A549 (cell line): ENCODE measurements at regions not wholly inside any gene's neighbourhood (a gene's known extent, or its start where the extent isn't known, plus 50 kb on each side); places are given as distances from the start of the nearest gene placed in this dataset.

ENCODE experiments used
- ATAC-seq, 2 experiments: fragments of 200-7000 bp in 1 of 2; fragments of >200 bp in 1 of 2; cut with Nextera tagmentation in 1 of 2; cut with Tn5 transposase in 1 of 2; 3 replicates each; pipeline versions ENCODE4 v1.8.0 to v1.9.1; 2018 to 2020; ENCODE audit warnings: mild to moderate bottlenecking in 1 of 2, moderate library complexity in 1 of 2
- CTCF ChIA-PET: fragments of 300-600 bp; sonication (Branson Sonifier 250); formaldehyde crosslinking; extraction: SDS; loops from one replicate; lab custom pipeline; 2021; ENCODE audit warnings: antibody characterized with exemption, inconsistent platforms; lab: Yijun Ruan, JAX
- POLR2A ChIA-PET: fragments of 350-600 bp; formaldehyde crosslinking; extraction: SDS; loops from one replicate; lab custom pipeline; 2021; ENCODE audit warnings: antibody characterized with exemption, inconsistent platforms; lab: Yijun Ruan, JAX
- DNase-seq, 2 experiments: peaks; one replicate each; pipeline versions ENCODE4 v3.0.0 to v3.0.0-alpha.2; 2011 to 2016; ENCODE audit warnings: low read depth in 1 of 2, low spot score in 1 of 2
- FAIRE-seq: peaks from 2 replicates; lab custom pipeline; 2011; peaks lifted over from hg19 to GRCh38; lab: Jason Lieb, UNC
- H3K27ac ChIP-seq, 2 experiments: fragments of >200 bp; sonication (Bioruptor Twin); formaldehyde crosslinking; 3 replicates each; pipeline ENCODE4 v1.5.1; 2016 to 2017
- H3K4me1 ChIP-seq: fragments of >200 bp; sonication (Bioruptor Twin); formaldehyde crosslinking; 3 replicates; pipeline ENCODE4 v1.6.1; 2016
- H3K4me2 ChIP-seq: fragments of >200 bp; sonication (Bioruptor Twin); formaldehyde crosslinking; 3 replicates; pipeline ENCODE4 v1.6.1; 2016
- H3K4me3 ChIP-seq: fragments of >200 bp; sonication (Bioruptor Twin); formaldehyde crosslinking; 3 replicates; pipeline ENCODE4 v1.5.1; 2016
- H3K9me3 ChIP-seq: fragments of >200 bp; sonication (Bioruptor Twin); formaldehyde crosslinking; 3 replicates; pipeline ENCODE4 v1.6.1; 2016
- BHLHE40 ChIP-seq: IDR thresholded peaks from 2 replicates; pipeline ENCODE4 v1.6.1; 2012; ENCODE audit warnings: low read depth, low read length, inconsistent platforms
- CBX8 ChIP-seq: fragments of 200-600 bp; sonication (generic); IDR thresholded peaks from 2 replicates; pipeline ENCODE4 v1.6.1; 2016
- CEBPB ChIP-seq, 2 experiments: fragments of >200 bp in 1 of 2; sonication (Bioruptor Twin) in 1 of 2; formaldehyde crosslinking in 1 of 2; IDR thresholded peaks; 2 replicates each; pipeline ENCODE4 v1.6.1; 2012 to 2016
- CHD2 ChIP-seq: fragments of 150-350 bp; IDR thresholded peaks from 2 replicates; pipeline ENCODE4 v1.6.1; 2014; ENCODE audit warnings: low read length; ENCODE audit not compliant: partially characterized antibody
- CHD4 ChIP-seq: fragments of 200-600 bp; sonication (generic); IDR thresholded peaks from 2 replicates; pipeline ENCODE4 v1.6.1; 2016; ENCODE audit warnings: antibody characterized with exemption, mild to moderate bottlenecking, borderline replicate concordance
- EHMT2 ChIP-seq: fragments of 200-600 bp; sonication (generic); IDR thresholded peaks from 2 replicates; pipeline ENCODE4 v1.6.1; 2016; ENCODE audit warnings: antibody characterized with exemption, low read depth, mild to moderate bottlenecking, moderate library complexity
- ELK1 ChIP-seq: fragments of 150-350 bp; IDR thresholded peaks from 2 replicates; pipeline ENCODE4 v1.6.1; 2014; ENCODE audit warnings: low read depth, mild to moderate bottlenecking, low read length
- EP300 ChIP-seq, 2 experiments: fragments of >200 bp; sonication (Bioruptor Twin); formaldehyde crosslinking; IDR thresholded peaks; 2 replicates in 1 of 2; 3 replicates in 1 of 2; pipeline ENCODE4 v1.6.1; 2016 to 2017
- ESRRA ChIP-seq: fragments of 150-350 bp; IDR thresholded peaks from 2 replicates; pipeline ENCODE4 v1.6.1; 2014; ENCODE audit warnings: mild to moderate bottlenecking, low read length, borderline replicate concordance
- HEYL ChIP-seq: fragments of 250-450 bp; sonication (Bioruptor Pico); IDR thresholded peaks from 2 replicates; pipeline ENCODE4 v1.8.0; 2021; ENCODE audit warnings: mild to moderate bottlenecking, moderate library complexity
- HOXB13 ChIP-seq: fragments of 250-450 bp; sonication (Bioruptor Pico); IDR thresholded peaks from 2 replicates; pipeline ENCODE4 v1.5.0; 2020; ENCODE audit warnings: low read depth, mild to moderate bottlenecking, moderate library complexity
- KDM1A ChIP-seq: fragments of 200-600 bp; sonication (generic); IDR thresholded peaks from 2 replicates; pipeline ENCODE4 v1.6.1; 2016; ENCODE audit warnings: low read depth, mild to moderate bottlenecking
- MAFK ChIP-seq: fragments of 450-650 bp; IDR thresholded peaks from 2 replicates; pipeline ENCODE4 v1.6.1; 2014; ENCODE audit not compliant: partially characterized antibody
- NPAS2 ChIP-seq: fragments of 250-450 bp; sonication (Bioruptor Pico); IDR thresholded peaks from 2 replicates; pipeline ENCODE4 v1.8.0; 2022; ENCODE audit warnings: mild to moderate bottlenecking, moderate library complexity, borderline replicate concordance
- PBX3 ChIP-seq: IDR thresholded peaks from 2 replicates; pipeline ENCODE4 v1.6.1; 2012
- POLR2A ChIP-seq: IDR thresholded peaks from 2 replicates; pipeline ENCODE4 v1.6.1; 2012; ENCODE audit warnings: mild to moderate bottlenecking, low read length
- POLR2AphosphoS2 ChIP-seq: conservative IDR thresholded peaks from 2 replicates; pipeline ENCODE4 v1.6.1; 2012; ENCODE audit warnings: low read length, improper control_type of control experiment, inconsistent platforms
- RAD21 ChIP-seq, 2 experiments: fragments of >200 bp in 1 of 2; sonication (Bioruptor Twin) in 1 of 2; formaldehyde crosslinking in 1 of 2; IDR thresholded peaks in 1 of 2; conservative IDR thresholded peaks in 1 of 2; 2 replicates in 1 of 2; 3 replicates in 1 of 2; pipeline ENCODE4 v1.6.1; 2012 to 2018; ENCODE audit warnings: inconsistent platforms in 1 of 2
- RCOR1 ChIP-seq: fragments of 150-350 bp; IDR thresholded peaks from 2 replicates; pipeline ENCODE4 v1.6.1; 2014; ENCODE audit warnings: antibody characterized with exemption, low read length, low read depth
- RNF2 ChIP-seq: fragments of 200-600 bp; sonication (generic); IDR thresholded peaks from 2 replicates; pipeline ENCODE4 v1.6.1; 2016; ENCODE audit warnings: low read depth, mild to moderate bottlenecking, antibody characterized with exemption, moderate library complexity, borderline replicate concordance
- SREBF2 ChIP-seq: fragments of 450-650 bp; IDR thresholded peaks from 2 replicates; pipeline ENCODE4 v1.6.1; 2014; ENCODE audit warnings: mild to moderate bottlenecking, moderate library complexity
- USF2 ChIP-seq: fragments of 450-650 bp; IDR thresholded peaks from 2 replicates; pipeline ENCODE4 v1.6.1; 2014; ENCODE audit warnings: antibody characterized with exemption
- ZC3H11A ChIP-seq: fragments of 450-650 bp; IDR thresholded peaks from 2 replicates; pipeline ENCODE4 v1.6.1; 2014; ENCODE audit warnings: antibody characterized with exemption, mild to moderate bottlenecking
- WGBS: methylation state at CpG from one replicate; pipeline ENCODE4 v1.1.6; 2017; ENCODE audit errors: missing lambda C conversion rate; 5-methylcytosine and 5-hydroxymethylcytosine counted together
- TF ChIP-seq, protein P1 (sequence below): IDR thresholded peaks from 2 replicates; pipeline ENCODE4 v1.6.1; 2012; ENCODE audit warnings: low read depth, borderline replicate concordance
- TF ChIP-seq, protein P2 (sequence below): fragments of 250-450 bp; sonication (Bioruptor Pico); IDR thresholded peaks from 2 replicates; pipeline ENCODE4 v1.5.0; 2021; ENCODE audit warnings: mild to moderate bottlenecking, moderate library complexity, borderline replicate concordance

GRCh38 chr15:72916378-72916777 lies 132.8 kb upstream of the ADPGK start:
- Histone ChIP-seq H3K4me2 (no peak overlapping the region), H3K4me1 (no peaks in the 10 kb centered on the region), H3K27ac (no peak overlapping the region), H3K9me3 (no peaks in the 10 kb centered on the region)
- ChIA-PET CTCF (no interaction called here), POLR2A (no interaction called here)
- no peak for FAIRE-seq
- no peak for ATAC-seq
- 67% methylated on average over 2 of the region's 2 CpGs for WGBS
- no peak for DNase-seq
- no peak for TF ChIP-seq CHD2
- TF ChIP-seq RNF2 = no peak
- no peak for TF ChIP-seq BHLHE40
- no peak for TF ChIP-seq CEBPB (IDR thresholded peaks at IDR 0.05)
- TF ChIP-seq HOXB13 (CRISPR knock-in tag) = no peak
- no peak for TF ChIP-seq EHMT2
- TF ChIP-seq HEYL (CRISPR knock-in tag) = no peak
- TF ChIP-seq, protein P1, sequence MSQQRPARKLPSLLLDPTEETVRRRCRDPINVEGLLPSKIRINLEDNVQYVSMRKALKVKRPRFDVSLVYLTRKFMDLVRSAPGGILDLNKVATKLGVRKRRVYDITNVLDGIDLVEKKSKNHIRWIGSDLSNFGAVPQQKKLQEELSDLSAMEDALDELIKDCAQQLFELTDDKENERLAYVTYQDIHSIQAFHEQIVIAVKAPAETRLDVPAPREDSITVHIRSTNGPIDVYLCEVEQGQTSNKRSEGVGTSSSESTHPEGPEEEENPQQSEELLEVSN = no peak
- TF ChIP-seq, all 56 proteins: peak for 0
- H3K4me3 ChIP-seq = no peak overlapping the region

DNA sequence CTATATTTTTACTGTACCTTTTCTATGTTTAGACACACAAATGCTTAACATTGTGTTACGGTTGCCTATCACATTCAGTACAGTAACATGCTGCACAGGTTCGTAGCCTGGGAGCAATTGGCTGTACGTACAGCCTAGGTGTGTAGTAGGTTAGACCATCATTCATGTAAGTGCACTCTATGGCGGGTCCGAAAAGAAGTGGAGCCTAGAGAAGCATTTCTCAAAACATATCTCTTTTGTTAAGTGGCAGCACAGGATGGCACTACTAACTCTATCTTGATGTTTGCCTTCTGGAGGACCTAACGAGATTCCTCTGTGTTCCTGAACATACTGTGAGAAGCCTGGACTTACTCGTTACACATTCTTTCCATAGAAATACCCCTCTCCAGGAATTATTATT lies 132.3 kb upstream of the ADPGK start:
- POLR2A ChIA-PET = no interaction called here
- TF ChIP-seq CBX8 (no peak), NPAS2 (CRISPR knock-in tag) (no peak), ZC3H11A (no peak), POLR2AphosphoS2 (no peak), ESRRA (no peak), EP300 (IDR thresholded peaks at IDR 0.05) (no peak), POLR2A (no peak), PBX3 (no peak), KDM1A (no peak), ELK1 (no peak), RAD21 (conservative IDR thresholded peaks at IDR 0.05 in 1 of 2, IDR thresholded peaks at IDR 0.05 in 1 of 2) (no peak), RCOR1 (no peak), MAFK (no peak), USF2 (no peak), HOXB13 (CRISPR knock-in tag) (no peak), SREBF2 (no peak), CHD4 (no peak)
- TF ChIP-seq, protein P2, sequence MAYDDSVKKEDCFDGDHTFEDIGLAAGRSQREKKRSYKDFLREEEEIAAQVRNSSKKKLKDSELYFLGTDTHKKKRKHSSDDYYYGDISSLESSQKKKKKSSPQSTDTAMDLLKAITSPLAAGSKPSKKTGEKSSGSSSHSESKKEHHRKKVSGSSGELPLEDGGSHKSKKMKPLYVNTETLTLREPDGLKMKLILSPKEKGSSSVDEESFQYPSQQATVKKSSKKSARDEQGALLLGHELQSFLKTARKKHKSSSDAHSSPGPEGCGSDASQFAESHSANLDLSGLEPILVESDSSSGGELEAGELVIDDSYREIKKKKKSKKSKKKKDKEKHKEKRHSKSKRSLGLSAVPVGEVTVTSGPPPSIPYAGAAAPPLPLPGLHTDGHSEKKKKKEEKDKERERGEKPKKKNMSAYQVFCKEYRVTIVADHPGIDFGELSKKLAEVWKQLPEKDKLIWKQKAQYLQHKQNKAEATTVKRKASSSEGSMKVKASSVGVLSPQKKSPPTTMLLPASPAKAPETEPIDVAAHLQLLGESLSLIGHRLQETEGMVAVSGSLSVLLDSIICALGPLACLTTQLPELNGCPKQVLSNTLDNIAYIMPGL = no peak
- TF ChIP-seq, all 56 proteins: peak for 0
- no peak for ATAC-seq
- Histone ChIP-seq H3K9me3 (no peaks in the 10 kb centered on the region), H3K4me3 (no peak overlapping the region), H3K4me2 (no peak overlapping the region), H3K27ac (no peak overlapping the region), H3K4me1 (no peaks in the 10 kb centered on the region)
- no peak for FAIRE-seq
- 57% methylated on average over 7 of the region's 7 CpGs for WGBS
- DNase-seq = no peak
- CTCF ChIA-PET = interaction anchor here (1.2 kb wide), 1 partner anchor 10 kb away, joined by 3 read pairs; no protein-coding TSS in a partner anchor
